ENCODE measurements at regions not wholly inside any gene's neighbourhood (a gene's known extent, or its start where the extent isn't known, plus 50 kb on each side); places are given as distances from the start of the nearest gene placed in this dataset.
"Not testable (repeated sequence)": the region's sequence is repeated elsewhere in the genome, so short reads cannot be mapped to it uniquely, and the experiment has no call there.

DNA sequence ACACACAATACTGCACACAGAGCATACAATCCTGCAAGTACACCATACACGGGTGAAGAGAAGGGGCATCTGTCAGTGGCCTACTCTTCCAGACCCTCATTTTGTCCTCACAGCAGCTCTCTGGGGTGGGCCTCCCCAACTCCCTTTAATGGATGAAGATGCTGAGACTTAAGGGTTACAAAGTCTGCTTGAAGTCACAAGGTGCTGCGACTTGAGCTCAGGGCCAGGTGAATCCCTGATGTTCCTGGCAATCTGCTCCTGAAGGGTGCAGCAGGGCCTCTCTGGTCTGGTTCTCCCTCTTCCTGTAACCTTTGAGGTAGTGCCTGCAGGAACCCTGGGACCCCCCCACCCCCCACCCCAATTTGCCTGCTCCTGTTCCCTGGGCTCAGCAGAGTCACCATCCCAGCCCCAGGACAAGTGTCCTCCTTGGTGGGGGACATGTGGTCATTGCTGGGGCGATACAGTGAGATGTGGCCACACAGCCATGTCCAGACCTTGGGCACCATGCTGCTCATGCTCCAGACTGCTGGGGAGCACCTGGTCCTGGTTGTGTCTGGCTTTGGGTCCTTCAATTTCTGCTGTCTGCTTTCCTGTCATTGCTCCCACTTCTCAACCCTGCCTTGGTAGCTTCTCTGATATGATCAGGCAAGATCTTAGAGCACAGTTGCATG lies 107.5 kb downstream of the METRNL start:
- no peak for DNase-seq
- peaks cover 7 to 11% of the 10 kb centered on the region in 2 donors for H3K36me3 Mint-ChIP-seq (ENCODE audit: insufficient read depth in 2 of 2)
- no peak for ATAC-seq (replicated peaks in 1 of 2)
- no peaks in the 10 kb centered on the region for H3K27me3 Mint-ChIP-seq (ENCODE audit: low read depth)
- H3K9me3 Mint-ChIP-seq, result peaks cover 8 to 9% of the 10 kb centered on the region in 2 donors
- no peak overlapping the region for H3K4me3 Mint-ChIP-seq
- H3K4me1 Mint-ChIP-seq (ENCODE audit: low read depth), result peaks cover 16% of the 10 kb centered on the region
- H3K27ac Mint-ChIP-seq, result no peak overlapping the region

DNA sequence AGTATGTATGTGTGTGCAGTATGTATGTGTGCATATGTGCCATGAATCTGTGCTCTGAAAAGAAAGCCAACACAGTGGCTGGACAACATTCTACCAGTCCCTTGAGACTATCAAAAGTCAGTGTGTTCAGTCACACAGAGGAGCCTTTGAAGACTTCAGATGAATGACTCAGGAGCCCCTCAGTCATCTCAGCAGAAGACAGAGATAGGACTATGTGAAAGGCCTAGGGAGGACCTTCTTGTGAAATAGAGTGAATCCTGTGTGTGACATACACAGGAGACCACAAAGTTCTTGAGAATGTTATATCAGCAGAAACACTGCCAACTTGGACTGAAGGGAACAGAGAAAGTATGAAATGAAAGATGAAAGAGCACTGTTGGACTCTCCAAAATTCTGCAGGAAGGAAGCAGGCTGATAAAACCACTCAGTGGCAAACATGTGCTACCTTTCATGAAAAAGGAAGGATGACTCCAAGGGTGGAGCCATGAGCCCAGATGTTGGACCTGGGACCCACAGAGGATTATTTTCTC lies 108.4 kb downstream of the METRNL start:
- DNase-seq (no peak), ATAC-seq (replicated peaks in 1 of 2) (peak; percentile 86 to 94)
- Mint-ChIP-seq H3K9me3 (peaks cover 8 to 9% of the 10 kb centered on the region in 2 donors), H3K4me3 (no peak overlapping the region), H3K4me1 (ENCODE audit: low read depth) (peaks cover 16% of the 10 kb centered on the region), H3K27me3 (ENCODE audit: low read depth) (no peaks in the 10 kb centered on the region), H3K36me3 (ENCODE audit: insufficient read depth in 2 of 2) (peaks cover 7 to 11% of the 10 kb centered on the region in 2 donors), H3K27ac (no peak overlapping the region)

DNA sequence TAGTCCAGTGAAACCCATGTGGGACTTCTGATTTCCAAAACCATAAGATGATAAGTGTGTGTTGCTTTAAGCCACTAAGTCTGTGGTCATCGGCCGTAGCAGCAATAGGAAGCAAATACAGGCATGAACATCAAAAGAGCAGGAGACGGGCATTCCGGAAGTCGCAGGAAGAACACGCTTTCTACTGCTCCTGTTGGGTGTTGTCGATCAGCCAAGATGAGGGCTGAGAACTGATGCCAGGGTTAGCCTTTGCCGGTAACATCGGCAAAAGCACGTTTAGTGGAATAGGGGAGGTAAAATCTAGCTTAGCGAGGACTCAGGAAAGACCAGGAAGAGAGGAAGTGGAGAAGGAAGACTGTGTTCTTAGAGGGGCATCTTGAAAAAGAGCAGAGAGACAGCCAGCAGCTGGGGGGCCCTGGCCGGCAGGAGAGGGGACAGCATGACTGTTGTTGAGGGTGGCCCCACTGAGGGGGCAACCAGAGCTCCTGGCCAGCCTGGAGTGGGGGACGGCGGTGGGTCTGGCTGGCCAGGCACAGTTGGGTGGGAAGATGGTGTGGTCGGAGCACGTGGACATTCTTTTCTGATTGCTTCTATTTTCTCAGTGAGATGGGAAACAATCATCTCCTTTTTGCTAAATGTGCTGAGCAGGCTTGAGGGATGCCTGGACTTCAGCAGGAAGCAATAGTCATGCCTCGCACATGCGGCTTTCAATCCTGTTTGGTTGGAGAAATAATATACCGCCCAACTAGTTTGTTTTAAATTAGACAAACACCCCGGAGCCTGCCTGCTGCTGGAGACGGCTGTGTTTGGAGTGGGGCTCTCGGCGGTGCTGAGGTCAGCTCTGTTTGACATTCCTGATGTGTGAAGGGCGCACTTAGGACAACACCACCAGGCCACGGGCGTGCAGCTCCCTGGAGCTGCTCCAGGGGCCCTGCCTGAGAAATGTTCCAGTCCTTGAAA lies 109.9 kb downstream of the METRNL start:
- Mint-ChIP-seq H3K4me1 (ENCODE audit: low read depth) (peaks cover 25% of the 10 kb centered on the region), H3K4me3 (no peak overlapping the region), H3K27ac (no peak overlapping the region), H3K36me3 (ENCODE audit: insufficient read depth in 2 of 2) (peaks cover 7 to 11% of the 10 kb centered on the region in 2 donors), H3K27me3 (ENCODE audit: low read depth) (no peaks in the 10 kb centered on the region), H3K9me3 (peaks cover 8 to 9% of the 10 kb centered on the region in 2 donors)
- ATAC-seq (replicated peaks in 1 of 2), result no peak
- no peak for DNase-seq

DNA sequence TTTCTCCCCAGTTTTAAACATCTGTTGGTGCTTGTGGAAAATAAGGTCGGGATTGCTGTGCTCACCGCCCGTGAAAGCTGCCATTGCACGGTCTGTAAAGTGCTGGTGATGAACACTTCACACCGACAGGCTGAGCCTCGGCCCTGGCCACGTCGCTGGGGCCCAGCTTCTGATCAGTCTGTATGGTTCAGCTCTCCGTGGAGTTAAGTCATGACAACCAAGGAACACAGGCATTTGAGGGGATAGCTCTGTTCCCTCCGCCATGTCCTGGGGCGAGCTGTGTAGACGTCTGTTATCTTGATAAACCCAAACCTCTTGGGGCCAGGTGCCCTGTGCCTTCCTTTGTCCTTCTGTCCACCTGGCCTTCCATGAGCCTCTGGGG lies 110.6 kb downstream of the METRNL start:
- no peaks in the 10 kb centered on the region for H3K27me3 Mint-ChIP-seq (ENCODE audit: low read depth)
- H3K4me3 Mint-ChIP-seq, result no peak overlapping the region
- ATAC-seq (replicated peaks in 1 of 2) (no peak), DNase-seq (no peak)
- no peak overlapping the region for H3K27ac Mint-ChIP-seq
- H3K9me3 Mint-ChIP-seq, result peaks cover 8 to 9% of the 10 kb centered on the region in 2 donors
- peaks cover 7 to 11% of the 10 kb centered on the region in 2 donors for H3K36me3 Mint-ChIP-seq (ENCODE audit: insufficient read depth in 2 of 2)
- peaks cover 30% of the 10 kb centered on the region for H3K4me1 Mint-ChIP-seq (ENCODE audit: low read depth)

DNA sequence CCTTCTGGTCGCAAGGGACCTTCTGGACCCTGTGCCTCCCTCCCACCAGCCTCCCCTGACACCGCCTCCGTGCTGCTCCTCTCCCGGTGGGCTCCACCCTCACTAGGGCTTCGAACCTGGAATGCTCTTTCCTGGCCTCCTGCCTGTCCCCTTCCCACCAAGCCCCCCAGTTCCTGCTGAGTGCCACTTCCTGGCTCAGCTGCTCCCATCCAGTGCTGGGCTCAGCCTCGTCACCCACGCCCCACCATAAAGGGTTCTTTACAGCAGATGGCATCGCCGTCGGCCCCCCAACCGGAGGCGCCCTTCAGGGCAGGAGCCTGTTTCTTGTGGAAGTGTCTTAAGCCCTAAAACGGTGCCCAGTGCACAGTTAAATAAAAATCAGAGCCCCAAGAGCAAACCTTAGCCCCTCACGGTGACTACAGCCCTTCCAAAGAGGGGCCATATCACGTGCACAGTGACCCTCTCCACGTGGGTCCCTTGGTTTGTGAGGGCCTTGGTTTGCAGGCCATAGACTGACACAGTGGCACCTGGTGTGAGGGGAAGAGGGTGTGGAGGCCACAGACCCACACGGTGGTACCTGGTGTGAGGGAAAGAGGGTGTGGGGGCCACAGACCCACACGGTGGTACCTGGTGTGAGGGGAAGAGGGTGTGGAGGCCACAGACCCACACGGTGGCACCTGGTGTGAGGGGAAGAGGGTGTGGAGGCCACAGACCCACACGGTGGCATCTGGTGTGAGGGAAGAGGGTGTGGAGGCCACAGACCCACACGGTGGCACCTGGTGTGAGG lies 111.4 kb downstream of the METRNL start:
- Mint-ChIP-seq H3K27ac (no peak overlapping the region), H3K4me1 (ENCODE audit: low read depth) (peaks cover 33% of the 10 kb centered on the region), H3K9me3 (peaks cover 8 to 9% of the 10 kb centered on the region in 2 donors), H3K4me3 (no peak overlapping the region), H3K27me3 (ENCODE audit: low read depth) (no peaks in the 10 kb centered on the region), H3K36me3 (ENCODE audit: insufficient read depth in 2 of 2) (peaks cover 7 to 11% of the 10 kb centered on the region in 2 donors)
- DNase-seq (no peak), ATAC-seq (replicated peaks in 1 of 2) (no peak)

DNA sequence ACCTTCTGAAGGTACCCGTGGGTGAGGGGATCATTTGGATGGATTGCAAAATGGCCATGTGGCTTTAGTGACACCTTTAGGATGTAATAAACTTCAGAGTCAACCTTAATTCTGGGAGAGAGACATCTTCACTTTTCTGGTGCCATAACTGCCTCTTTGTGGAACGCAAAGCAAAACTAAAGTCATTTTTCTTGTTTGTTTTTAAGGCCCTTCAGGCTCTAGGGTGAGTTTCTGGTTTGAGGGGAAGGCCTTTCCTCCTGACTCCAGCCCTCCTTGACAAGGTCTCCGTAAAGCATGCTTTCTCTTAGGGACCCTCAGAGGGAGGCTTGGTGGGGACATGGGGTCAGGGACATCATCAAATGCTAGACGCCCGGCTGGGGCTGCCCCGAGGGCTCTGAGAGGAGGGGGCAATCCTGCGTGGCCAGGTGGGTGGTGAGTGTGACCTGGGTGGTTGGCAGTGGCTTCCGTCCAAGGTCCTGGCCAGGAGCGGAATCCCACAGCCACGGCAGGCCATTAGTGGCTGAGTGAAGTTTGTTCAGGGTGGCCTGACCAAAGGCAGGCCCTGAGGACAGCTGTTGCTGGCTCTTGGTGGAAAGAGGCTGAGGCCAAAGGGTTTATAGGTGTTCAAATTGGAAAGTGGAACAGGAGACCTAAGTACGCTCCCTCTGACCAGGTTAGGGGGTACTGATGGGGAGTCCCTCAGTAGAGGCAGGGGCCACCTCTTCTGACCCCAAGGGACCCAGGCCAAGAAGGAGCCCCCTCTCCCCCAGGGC lies 112.2 kb downstream of the METRNL start:
- ATAC-seq (replicated peaks in 1 of 2) (no peak), DNase-seq (no peak)
- H3K27ac Mint-ChIP-seq, result no peak overlapping the region
- no peak overlapping the region for H3K4me3 Mint-ChIP-seq
- peaks cover 7 to 11% of the 10 kb centered on the region in 2 donors for H3K36me3 Mint-ChIP-seq (ENCODE audit: insufficient read depth in 2 of 2)
- no peaks in the 10 kb centered on the region for H3K27me3 Mint-ChIP-seq (ENCODE audit: low read depth)
- peaks cover 8 to 9% of the 10 kb centered on the region in 2 donors for H3K9me3 Mint-ChIP-seq
- H3K4me1 Mint-ChIP-seq (ENCODE audit: low read depth), result peaks cover 33% of the 10 kb centered on the region

DNA sequence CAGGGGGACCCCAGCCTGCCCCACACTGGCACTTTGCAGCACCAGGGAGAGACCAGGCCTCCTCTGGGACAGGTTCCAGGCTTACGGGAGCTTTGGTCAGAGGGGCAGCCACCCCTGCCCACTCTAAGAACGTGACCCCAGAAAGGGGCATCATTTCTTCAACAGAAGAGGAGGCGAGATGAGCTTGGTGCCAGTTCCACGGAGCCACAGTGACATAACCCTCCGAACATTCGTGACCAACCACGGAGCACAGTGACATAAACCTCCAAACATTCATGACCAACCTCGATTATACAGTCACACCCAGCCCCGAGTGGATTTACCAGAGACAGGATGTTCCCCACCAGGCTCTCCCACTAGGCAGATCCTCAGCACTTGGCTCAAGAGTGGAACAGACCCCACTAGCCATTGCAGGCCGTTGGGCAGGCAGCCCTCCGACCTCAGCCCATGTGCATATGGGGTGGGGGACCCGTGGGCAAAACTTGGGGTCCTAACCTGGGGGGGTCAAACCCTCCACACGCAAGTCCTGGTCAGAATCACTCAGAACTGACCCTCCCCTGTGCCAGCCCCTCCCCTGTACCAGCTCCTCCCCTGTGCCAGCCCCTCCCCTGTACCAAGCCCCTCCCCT lies 112.9 kb downstream of the METRNL start:
- no peaks in the 10 kb centered on the region for H3K27me3 Mint-ChIP-seq (ENCODE audit: low read depth)
- peaks cover 8 to 9% of the 10 kb centered on the region in 2 donors for H3K9me3 Mint-ChIP-seq
- peaks cover 30% of the 10 kb centered on the region for H3K4me1 Mint-ChIP-seq (ENCODE audit: low read depth)
- DNase-seq, result no peak
- no peak for ATAC-seq (replicated peaks in 1 of 2)
- H3K4me3 Mint-ChIP-seq, result no peak overlapping the region
- H3K36me3 Mint-ChIP-seq (ENCODE audit: insufficient read depth in 2 of 2), result peaks cover 7 to 11% of the 10 kb centered on the region in 2 donors
- H3K27ac Mint-ChIP-seq, result no peak overlapping the region

DNA sequence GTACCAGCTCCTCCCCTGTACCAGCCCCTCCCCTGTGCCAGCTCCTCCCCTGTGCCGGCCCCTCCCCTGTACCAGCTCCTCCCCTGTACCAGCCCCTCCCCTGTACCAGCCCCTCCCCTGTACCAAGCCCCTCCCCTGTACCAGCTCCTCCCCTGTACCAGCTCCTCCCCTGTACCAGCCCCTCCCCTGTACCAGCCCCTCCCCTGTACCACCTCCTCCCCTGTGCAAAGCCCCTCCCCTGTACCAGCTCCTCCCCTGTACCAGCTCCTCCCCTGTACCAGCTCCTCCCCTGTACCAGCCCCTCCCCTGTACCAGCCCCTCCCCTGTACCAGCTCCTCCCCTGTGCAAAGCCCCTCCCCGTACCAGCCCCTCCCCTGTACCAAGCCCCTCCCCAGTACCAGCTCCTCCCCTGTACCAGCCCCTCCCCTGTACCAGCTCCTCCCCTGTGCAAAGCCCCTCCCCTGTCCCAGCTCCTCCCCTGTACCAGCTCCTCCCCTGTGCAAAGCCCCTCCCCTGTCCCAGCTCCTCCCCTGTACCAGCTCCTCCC lies 113.5 kb downstream of the METRNL start:
- H3K27ac Mint-ChIP-seq; H3K27me3 Mint-ChIP-seq (ENCODE audit: low read depth); DNase-seq; H3K9me3 Mint-ChIP-seq; ATAC-seq (replicated peaks in 1 of 2); H3K4me3 Mint-ChIP-seq; H3K36me3 Mint-ChIP-seq (ENCODE audit: insufficient read depth in 2 of 2): not testable (repeated sequence)
- peaks cover 24% of the 10 kb centered on the region for H3K4me1 Mint-ChIP-seq (ENCODE audit: low read depth)

DNA sequence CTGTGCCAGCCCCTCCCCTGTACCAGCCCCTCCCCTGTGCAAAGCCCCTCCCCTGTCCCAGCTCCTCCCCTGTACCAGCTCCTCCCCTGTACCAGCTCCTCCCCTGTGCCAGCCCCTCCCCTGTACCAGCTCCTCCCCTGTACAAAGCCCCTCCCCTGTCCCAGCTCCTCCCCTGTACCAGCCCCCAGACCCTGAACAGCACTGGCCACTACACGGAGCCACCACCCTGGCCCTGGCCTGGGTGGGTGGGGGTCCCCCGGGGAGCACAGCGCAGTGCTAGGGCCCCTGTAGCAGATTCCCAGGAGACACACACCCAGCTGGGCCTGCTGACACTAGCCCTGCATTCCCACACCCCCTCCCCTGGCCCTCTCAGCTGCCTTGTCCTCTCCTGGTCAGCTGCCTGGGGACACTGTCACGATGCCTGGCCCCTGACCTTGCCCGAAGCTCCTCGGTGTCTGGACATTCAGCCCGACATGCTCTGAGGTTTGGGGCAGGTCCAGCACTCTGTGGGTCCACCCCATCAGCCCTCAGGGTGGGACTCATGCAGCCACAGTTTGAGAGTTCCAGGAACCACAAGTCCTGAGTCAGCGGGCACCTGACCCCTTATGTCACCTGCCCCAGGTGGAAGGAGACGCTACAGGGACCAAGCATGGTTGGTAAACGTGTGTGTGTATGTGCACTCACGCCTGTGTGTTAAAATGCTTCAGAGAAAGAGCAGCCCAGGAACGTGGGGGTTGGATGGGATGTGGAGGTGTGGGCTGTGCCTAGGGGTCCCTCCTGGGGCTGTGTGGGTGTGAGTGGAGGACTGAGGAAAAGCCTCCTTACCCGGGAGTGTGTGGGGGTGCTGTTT lies 114.2 kb downstream of the METRNL start:
- ATAC-seq (replicated peaks in 1 of 2) (peak; percentile 57 to 63), DNase-seq (peak in 1 of 2 donors; percentile 37)
- H3K4me3 Mint-ChIP-seq, result peak overlapping the region; percentile 25 to 50
- H3K4me1 Mint-ChIP-seq (ENCODE audit: low read depth), result peaks cover 22% of the 10 kb centered on the region
- H3K27me3 Mint-ChIP-seq (ENCODE audit: low read depth), result no peaks in the 10 kb centered on the region
- H3K27ac Mint-ChIP-seq, result peak overlapping the region; percentile 58
- H3K36me3 Mint-ChIP-seq (ENCODE audit: insufficient read depth in 2 of 2), result peaks cover 2 to 6% of the 10 kb centered on the region in 2 donors
- H3K9me3 Mint-ChIP-seq, result peaks cover 2 to 3% of the 10 kb centered on the region in 2 donors

DNA sequence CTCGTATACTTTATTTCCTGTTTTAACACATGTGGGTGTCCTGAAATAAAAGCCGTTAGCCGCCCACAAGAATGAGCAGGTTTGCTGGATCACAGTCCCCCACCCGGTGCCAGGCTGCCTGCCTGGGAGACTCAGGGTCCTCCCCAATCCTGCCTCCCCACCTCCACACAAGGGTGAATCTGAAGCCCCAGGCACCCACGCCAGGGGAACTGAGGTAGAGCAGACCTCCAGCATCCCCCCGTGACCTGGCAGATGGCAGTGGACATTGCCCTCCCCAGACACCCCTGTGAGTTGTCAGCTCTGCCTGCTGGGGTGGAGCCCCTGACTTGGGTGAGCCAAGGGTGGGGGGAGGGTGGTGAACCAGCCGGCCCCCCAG lies 114.8 kb downstream of the METRNL start:
- ATAC-seq (replicated peaks in 1 of 2) (no peak), DNase-seq (no peak)
- H3K9me3 Mint-ChIP-seq, result peaks cover 0 to under 1% of the 10 kb centered on the region in 2 donors
- peak overlapping the region; percentile 58 for H3K27ac Mint-ChIP-seq
- peak overlapping the region; percentile 25 to 50 for H3K4me3 Mint-ChIP-seq
- peaks cover 0 to under 1% of the 10 kb centered on the region in 2 donors for H3K36me3 Mint-ChIP-seq (ENCODE audit: insufficient read depth in 2 of 2)
- H3K27me3 Mint-ChIP-seq (ENCODE audit: low read depth), result no peaks in the 10 kb centered on the region
- H3K4me1 Mint-ChIP-seq (ENCODE audit: low read depth), result peaks cover 28% of the 10 kb centered on the region

DNA sequence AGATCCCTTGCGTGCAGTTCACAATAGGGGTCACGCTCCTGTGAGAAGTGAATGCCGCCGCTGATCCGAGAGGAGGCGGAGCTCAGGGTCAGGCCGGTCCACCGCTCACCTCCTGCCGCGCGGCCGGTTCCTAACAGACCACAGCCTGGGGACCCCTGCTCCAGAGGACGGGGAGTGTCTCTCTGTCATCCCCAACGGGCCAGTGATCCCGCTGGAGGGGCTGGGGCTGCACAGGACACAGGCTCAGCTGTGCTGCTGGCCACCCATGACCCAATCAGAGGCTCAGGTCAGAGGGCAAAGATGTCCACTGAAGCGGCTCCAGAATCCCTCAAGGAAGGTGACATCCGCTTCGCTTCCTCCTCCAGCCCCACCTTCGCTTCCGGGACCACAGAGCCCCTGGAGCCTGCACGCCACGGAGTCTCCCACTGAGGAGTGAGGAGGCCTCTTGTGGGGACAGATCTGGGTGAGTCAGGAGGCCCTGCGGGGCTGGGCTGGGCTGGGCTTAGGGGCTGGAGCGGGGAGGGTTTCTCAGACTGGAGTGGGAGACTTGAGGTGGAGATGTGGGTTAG lies 115.4 kb downstream of the METRNL start:
- ATAC-seq (replicated peaks in 1 of 2), result no peak
- no peaks in the 10 kb centered on the region for H3K36me3 Mint-ChIP-seq (ENCODE audit: insufficient read depth in 2 of 2)
- H3K27ac Mint-ChIP-seq, result no peak overlapping the region
- peaks cover 35% of the 10 kb centered on the region for H3K4me1 Mint-ChIP-seq (ENCODE audit: low read depth)
- H3K27me3 Mint-ChIP-seq (ENCODE audit: low read depth), result no peaks in the 10 kb centered on the region
- no peak for DNase-seq
- H3K9me3 Mint-ChIP-seq, result no peaks in the 10 kb centered on the region
- peak overlapping the region; percentile 3 to 34 for H3K4me3 Mint-ChIP-seq

Measured in activated T-cell treated with anti-CD3 and anti-CD28 coated beads, Interleukin-2, amount 50 U/mL, for 72 hours (primary cell).